GM12878 (cell line): ENCODE measurements at regions not wholly inside any gene's neighbourhood (a gene's known extent, or its start where the extent isn't known, plus 50 kb on each side); places are given as distances from the start of the nearest gene placed in this dataset.

ENCODE experiments used
- ATAC-seq: fragments of 200-7000 bp; cut with Tn5 transposase; 3 replicates; pipeline ENCODE4 v1.9.1; 2020; ENCODE audit warnings: mild to moderate bottlenecking, moderate library complexity
- BruUV-seq: library from RNA; stranded (reverse); fragments of 400-500 nt; replicated peaks from 2 replicates; lab custom pipeline; 2021; lab: Mats Ljungman, UMichigan
- CTCF ChIA-PET: fragments of 300-600 bp; sonication (Branson Sonifier 250); formaldehyde crosslinking; extraction: SDS; loops from one replicate; lab custom pipeline; 2021; ENCODE audit warnings: inconsistent platforms; lab: Yijun Ruan, JAX
- POLR2A ChIA-PET: fragments of 350-600 bp; formaldehyde crosslinking; extraction: SDS; loops from one replicate; lab custom pipeline; 2021; ENCODE audit warnings: inconsistent platforms; lab: Charles Lee
- RAD21 ChIA-PET: fragments of 300-600 bp; sonication (Branson Sonifier 250); formaldehyde crosslinking; loops from one replicate; lab custom pipeline; 2023; ENCODE audit warnings: antibody characterized with exemption; ENCODE audit not compliant: unreplicated experiment; lab: Charles Lee
- SMC1A ChIA-PET: fragments of 300-600 bp; sonication (Branson Sonifier 250); formaldehyde crosslinking; loops from one replicate; lab custom pipeline; 2023; ENCODE audit not compliant: unreplicated experiment, uncharacterized antibody; lab: Charles Lee
- DNase-seq: peaks from one replicate; pipeline ENCODE4 v3.0.0-alpha.2; 2011; ENCODE audit warnings: low read depth, low spot score
- FAIRE-seq: peaks from 3 replicates; lab custom pipeline; 2011; peaks lifted over from hg19 to GRCh38; lab: Jason Lieb, UNC
- H2AFZ ChIP-seq: 2 replicates; pipeline ENCODE4 v1.6.0; 2011; ENCODE audit warnings: low read depth, low read length, control low read depth; ENCODE audit not compliant: control insufficient read depth
- H3K27ac ChIP-seq: 2 replicates; pipeline ENCODE4 v1.5.1; 2011; ENCODE audit warnings: control low read depth; ENCODE audit not compliant: control insufficient read depth, insufficient read depth
- H3K27me3 ChIP-seq, 2 experiments: replicated peaks in 1 of 2; 2 replicates each; pipeline versions ENCODE4 v1.6.0 to v1.6.1; 2011; ENCODE audit warnings: low read length in 1 of 2; ENCODE audit not compliant: control insufficient read depth in 2 of 2, insufficient read depth in 2 of 2
- H3K36me3 ChIP-seq, 2 experiments: 2 replicates each; pipeline ENCODE4 v1.5.1; 2011; ENCODE audit warnings: low read length in 1 of 2; ENCODE audit not compliant: control insufficient read depth in 2 of 2, insufficient read depth in 2 of 2
- H3K4me1 ChIP-seq: 2 replicates; pipeline ENCODE4 v1.6.1; 2011; ENCODE audit warnings: mild to moderate bottlenecking, low read length, moderate library complexity, mixed read lengths; ENCODE audit not compliant: control insufficient read depth, insufficient read depth
- H3K4me2 ChIP-seq: 2 replicates; pipeline ENCODE4 v1.6.0; 2011; ENCODE audit warnings: control low read depth; ENCODE audit not compliant: control insufficient read depth, insufficient read depth
- H3K4me3 ChIP-seq: fragments of 200-600 bp; sonication (generic); 2 replicates; pipeline ENCODE4 v1.5.1; 2016
- H3K79me2 ChIP-seq: 2 replicates; pipeline ENCODE4 v1.6.0; 2011; ENCODE audit warnings: low read length; ENCODE audit not compliant: control insufficient read depth, insufficient read depth
- H3K9ac ChIP-seq: 2 replicates; pipeline ENCODE4 v1.8.0; 2011; ENCODE audit warnings: low read length, control low read depth, mixed read lengths; ENCODE audit not compliant: control insufficient read depth, insufficient read depth
- H3K9me3 ChIP-seq: replicated peaks from 3 replicates; pipeline ENCODE4 v1.5.1; 2011; ENCODE audit warnings: mild to moderate bottlenecking, low read length; ENCODE audit not compliant: control insufficient read depth, insufficient read depth
- H4K20me1 ChIP-seq: 2 replicates; pipeline ENCODE4 v1.6.0; 2011; ENCODE audit not compliant: control insufficient read depth, insufficient read depth
- MEF2A ChIP-seq: IDR thresholded peaks from 2 replicates; pipeline ENCODE4 v1.6.1; 2011; ENCODE audit warnings: low read depth, mild to moderate bottlenecking, low read length, moderate library complexity; ENCODE audit not compliant: insufficient read depth
- SIN3A ChIP-seq: IDR thresholded peaks from 2 replicates; pipeline ENCODE4 v1.6.1; 2012; ENCODE audit warnings: low read depth, low read length, improper control_type of control experiment
- WGBS: methylation state at CpG from one replicate; pipeline ENCODE4 v1.1.6; 2016; ENCODE audit warnings: low lambda C conversion rate; ENCODE audit not compliant: insufficient replicate concordance, insufficient coverage; ENCODE audit errors: missing lambda C conversion rate; 5-methylcytosine and 5-hydroxymethylcytosine counted together
- in situ Hi-C: fragments of 300-500 bp; cut with MboI; formaldehyde crosslinking; loops from 9 replicates; pipeline ENCODE4 v1.14.3; 2018; ENCODE audit warnings: mixed read lengths
- intact Hi-C: fragments of 100-400 bp; cut with micrococcal nuclease; formaldehyde crosslinking; loops from one replicate; pipeline ENCODE4 v1.14.2; 2022; ENCODE audit not compliant: unreplicated experiment
- TF ChIP-seq, protein P1 (sequence below): IDR thresholded peaks from 2 replicates; pipeline ENCODE4 v1.6.1; 2011; ENCODE audit warnings: mild to moderate bottlenecking, low read depth, low read length, moderate library complexity; ENCODE audit not compliant: insufficient replicate concordance
- TF ChIP-seq, protein P2 (sequence below): fragments of 450-650 bp; IDR thresholded peaks from 2 replicates; pipeline ENCODE4 v1.6.1; 2018; ENCODE audit warnings: borderline replicate concordance, mild to moderate bottlenecking; ENCODE audit not compliant: partially characterized antibody
- TF ChIP-seq, protein P3 (sequence below): fragments of 450-650 bp; formaldehyde crosslinking; IDR thresholded peaks from 2 replicates; pipeline ENCODE4 v1.5.0; 2022; ENCODE audit warnings: mild to moderate bottlenecking, missing genetic modification characterization

DNA sequence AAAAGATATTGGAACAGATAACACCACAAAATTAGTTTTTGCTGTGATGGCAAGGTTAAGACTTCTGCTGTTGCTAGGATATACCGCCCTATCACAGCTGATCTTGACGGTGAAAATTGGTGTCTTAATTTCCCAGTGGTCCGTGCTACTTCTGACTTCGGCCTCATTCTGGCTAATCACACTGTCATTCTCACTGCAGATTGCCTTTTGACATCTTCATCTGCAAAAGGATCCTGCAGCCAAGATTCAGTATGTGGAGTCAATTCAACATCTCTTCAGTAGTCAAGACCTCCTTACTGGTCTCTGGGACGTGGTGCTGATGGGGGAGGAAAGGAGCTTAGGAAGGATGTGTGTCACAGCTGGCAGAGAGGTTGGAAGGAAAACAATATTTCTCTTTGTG, 438.6 kb downstream of the WDR72 start:
- H3K4me1 ChIP-seq = no peaks in the 10 kb centered on the region
- ATAC-seq (no peak), DNase-seq (no peak), FAIRE-seq (no peak)
- TF ChIP-seq, protein P1, sequence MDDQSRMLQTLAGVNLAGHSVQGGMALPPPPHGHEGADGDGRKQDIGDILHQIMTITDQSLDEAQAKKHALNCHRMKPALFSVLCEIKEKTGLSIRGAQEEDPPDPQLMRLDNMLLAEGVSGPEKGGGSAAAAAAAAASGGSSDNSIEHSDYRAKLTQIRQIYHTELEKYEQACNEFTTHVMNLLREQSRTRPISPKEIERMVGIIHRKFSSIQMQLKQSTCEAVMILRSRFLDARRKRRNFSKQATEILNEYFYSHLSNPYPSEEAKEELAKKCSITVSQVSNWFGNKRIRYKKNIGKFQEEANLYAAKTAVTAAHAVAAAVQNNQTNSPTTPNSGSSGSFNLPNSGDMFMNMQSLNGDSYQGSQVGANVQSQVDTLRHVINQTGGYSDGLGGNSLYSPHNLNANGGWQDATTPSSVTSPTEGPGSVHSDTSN = no peak
- no peak for TF ChIP-seq MEF2A
- TF ChIP-seq, protein P2, sequence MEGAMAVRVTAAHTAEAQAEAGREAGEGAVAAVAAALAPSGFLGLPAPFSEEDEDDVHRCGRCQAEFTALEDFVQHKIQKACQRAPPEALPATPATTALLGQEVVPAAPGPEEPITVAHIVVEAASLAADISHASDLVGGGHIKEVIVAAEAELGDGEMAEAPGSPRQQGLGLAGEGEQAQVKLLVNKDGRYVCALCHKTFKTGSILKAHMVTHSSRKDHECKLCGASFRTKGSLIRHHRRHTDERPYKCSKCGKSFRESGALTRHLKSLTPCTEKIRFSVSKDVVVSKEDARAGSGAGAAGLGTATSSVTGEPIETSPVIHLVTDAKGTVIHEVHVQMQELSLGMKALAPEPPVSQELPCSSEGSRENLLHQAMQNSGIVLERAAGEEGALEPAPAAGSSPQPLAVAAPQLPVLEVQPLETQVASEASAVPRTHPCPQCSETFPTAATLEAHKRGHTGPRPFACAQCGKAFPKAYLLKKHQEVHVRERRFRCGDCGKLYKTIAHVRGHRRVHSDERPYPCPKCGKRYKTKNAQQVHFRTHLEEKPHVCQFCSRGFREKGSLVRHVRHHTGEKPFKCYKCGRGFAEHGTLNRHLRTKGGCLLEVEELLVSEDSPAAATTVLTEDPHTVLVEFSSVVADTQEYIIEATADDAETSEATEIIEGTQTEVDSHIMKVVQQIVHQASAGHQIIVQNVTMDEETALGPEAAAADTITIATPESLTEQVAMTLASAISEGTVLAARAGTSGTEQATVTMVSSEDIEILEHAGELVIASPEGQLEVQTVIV = no peak
- no peak for TF ChIP-seq SIN3A
- TF ChIP-seq, protein P3, sequence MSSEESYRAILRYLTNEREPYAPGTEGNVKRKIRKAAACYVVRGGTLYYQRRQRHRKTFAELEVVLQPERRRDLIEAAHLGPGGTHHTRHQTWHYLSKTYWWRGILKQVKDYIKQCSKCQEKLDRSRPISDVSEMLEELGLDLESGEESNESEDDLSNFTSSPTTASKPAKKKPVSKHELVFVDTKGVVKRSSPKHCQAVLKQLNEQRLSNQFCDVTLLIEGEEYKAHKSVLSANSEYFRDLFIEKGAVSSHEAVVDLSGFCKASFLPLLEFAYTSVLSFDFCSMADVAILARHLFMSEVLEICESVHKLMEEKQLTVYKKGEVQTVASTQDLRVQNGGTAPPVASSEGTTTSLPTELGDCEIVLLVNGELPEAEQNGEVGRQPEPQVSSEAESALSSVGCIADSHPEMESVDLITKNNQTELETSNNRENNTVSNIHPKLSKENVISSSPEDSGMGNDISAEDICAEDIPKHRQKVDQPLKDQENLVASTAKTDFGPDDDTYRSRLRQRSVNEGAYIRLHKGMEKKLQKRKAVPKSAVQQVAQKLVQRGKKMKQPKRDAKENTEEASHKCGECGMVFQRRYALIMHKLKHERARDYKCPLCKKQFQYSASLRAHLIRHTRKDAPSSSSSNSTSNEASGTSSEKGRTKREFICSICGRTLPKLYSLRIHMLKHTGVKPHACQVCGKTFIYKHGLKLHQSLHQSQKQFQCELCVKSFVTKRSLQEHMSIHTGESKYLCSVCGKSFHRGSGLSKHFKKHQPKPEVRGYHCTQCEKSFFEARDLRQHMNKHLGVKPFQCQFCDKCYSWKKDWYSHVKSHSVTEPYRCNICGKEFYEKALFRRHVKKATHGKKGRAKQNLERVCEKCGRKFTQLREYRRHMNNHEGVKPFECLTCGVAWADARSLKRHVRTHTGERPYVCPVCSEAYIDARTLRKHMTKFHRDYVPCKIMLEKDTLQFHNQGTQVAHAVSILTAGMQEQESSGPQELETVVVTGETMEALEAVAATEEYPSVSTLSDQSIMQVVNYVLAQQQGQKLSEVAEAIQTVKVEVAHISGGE = no peak
- H2AFZ ChIP-seq = no peak overlapping the region
- H3K4me2 ChIP-seq = no peak overlapping the region
- ChIA-PET CTCF (no interaction called here), RAD21 (no interaction called here), POLR2A (no interaction called here), SMC1A (interaction anchor here (1.5 kb wide), 1 partner anchor 56 kb away, joined by 4 read pairs; no protein-coding TSS in a partner anchor)
- no TSS peak for BruUV-seq
- H3K27me3 ChIP-seq = no peaks in the 10 kb centered on the region
- no peaks in the 10 kb centered on the region for H3K79me2 ChIP-seq
- intact Hi-C loops = no loop called here
- no peaks in the 10 kb centered on the region for H3K36me3 ChIP-seq
- H3K27ac ChIP-seq = no peak overlapping the region
- no peaks in the 10 kb centered on the region for H3K9me3 ChIP-seq
- in situ Hi-C loops = no loop called here
- 25% methylated on average over 5 of the region's 5 CpGs for WGBS
- H3K4me3 ChIP-seq = no peak overlapping the region
- no peak overlapping the region for H3K9ac ChIP-seq
- H4K20me1 ChIP-seq = no peaks in the 10 kb centered on the region
